ENCODE measurements at regions not wholly inside any gene's neighbourhood (a gene's known extent, or its start where the extent isn't known, plus 50 kb on each side); places are given as distances from the start of the nearest gene placed in this dataset.

DNA sequence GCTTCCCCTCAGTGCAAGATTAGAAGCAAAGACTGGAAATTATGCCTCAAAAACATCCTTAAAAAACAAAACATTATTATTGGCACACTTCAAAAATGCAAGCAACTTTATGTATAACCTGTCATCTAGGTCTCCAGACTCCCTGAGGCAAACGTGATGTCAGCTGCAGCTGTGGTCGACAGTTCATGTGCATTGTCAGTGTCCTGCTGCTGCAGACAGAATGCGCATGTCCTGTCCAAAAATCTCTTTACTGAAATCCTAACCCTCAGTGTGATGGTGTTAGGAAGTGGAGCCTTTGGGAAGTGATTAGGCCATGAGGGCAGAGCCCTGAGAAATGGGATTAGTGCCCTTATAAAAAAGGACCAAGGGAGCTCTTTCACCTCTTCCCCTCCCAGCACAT is 126.9 kb downstream of the CYRIA start:
- Histone ChIP-seq H3K4me1 (ENCODE audit: control insufficient read depth, insufficient read depth, low read length) (no peaks in the 10 kb centered on the region), H2AFZ (replicated peaks; ENCODE audit: low read length, poor library complexity) (no peak overlapping the region), H3K56ac (ENCODE audit: extremely low read depth, insufficient read depth, low read length) (no peak overlapping the region), H3K23ac (ENCODE audit: low read depth, low read length) (no peak overlapping the region), H3K4me3 (ENCODE audit: insufficient read depth, low read depth, low read length) (no peak overlapping the region), H3K14ac (replicated peaks; ENCODE audit: low read depth, low read length) (no peak overlapping the region), H3K9me1 (ENCODE audit: insufficient read depth, low read length) (no peaks in the 10 kb centered on the region), H2BK15ac (ENCODE audit: low read depth, low read length) (no peak overlapping the region), H3K4ac (ENCODE audit: low read depth, low read length) (no peak overlapping the region), H2BK5ac (ENCODE audit: low read depth, low read length, poor library complexity, severe bottlenecking) (no peak overlapping the region), H3K18ac (ENCODE audit: low read depth, low read length) (no peak overlapping the region), H2BK20ac (ENCODE audit: low read depth, low read length) (no peak overlapping the region), H4K20me1 (ENCODE audit: insufficient read depth, low read length) (no peaks in the 10 kb centered on the region), H4K8ac (ENCODE audit: low read depth in 2 of 2, low read length in 2 of 2) (no peak overlapping the region), H2AK9ac (replicated peaks; ENCODE audit: low read depth, low read length, poor library complexity) (no peak overlapping the region), H3K79me1 (ENCODE audit: low read depth in 1 of 2, low read length in 2 of 2) (no peaks in the 10 kb centered on the region), H3K27ac (ENCODE audit: insufficient read depth, low read length) (no peak overlapping the region), H3K4me2 (ENCODE audit: low read depth, low read length) (no peak overlapping the region), H4K5ac (ENCODE audit: low read depth, low read length) (no peak overlapping the region), H3K9me3 (ENCODE audit: control insufficient read depth, insufficient read depth, low read length) (no peaks in the 10 kb centered on the region), H2BK120ac (ENCODE audit: low read depth, low read length) (no peak overlapping the region), H2AK5ac (ENCODE audit: low read depth, low read length) (no peak overlapping the region), H3K36me3 (ENCODE audit: control insufficient read depth, insufficient read depth, low read length) (no peaks in the 10 kb centered on the region), H4K91ac (ENCODE audit: insufficient read depth, low read depth, low read length) (no peak overlapping the region), H3K27me3 (ENCODE audit: control insufficient read depth, insufficient read depth, low read length) (no peaks in the 10 kb centered on the region), H3K9ac (ENCODE audit: low read depth, low read length) (no peak overlapping the region)
- in situ Hi-C loops (cut with MboI; ENCODE audit: low sequenced_read_pairs) (no loop called here), dilution Hi-C loops (cut with HindIII; ENCODE audit: low sequenced_read_pairs, unreplicated experiment) (no loop called here), intact Hi-C loops (cut with micrococcal nuclease) (no loop called here)
- ATAC-seq (ENCODE audit: low read depth) (no peak), DNase-seq (no peak)
- CTCF ChIA-PET = no interaction called here
- TF ChIP-seq RAD21 (IDR thresholded peaks at IDR 0.05; ENCODE audit: low read length) = no peak
- TF ChIP-seq MXI1 (IDR thresholded peaks at IDR 0.05; ENCODE audit: borderline replicate concordance, low read depth, low read length) = no peak
- TF ChIP-seq CEBPB (IDR thresholded peaks at IDR 0.05; ENCODE audit: low read depth, low read length) = no peak
- TF ChIP-seq CTCF (conservative IDR thresholded peaks at IDR 0.05; ENCODE audit: low read depth, low read length) = no peak
- TF ChIP-seq RCOR1 (IDR thresholded peaks at IDR 0.05; ENCODE audit: insufficient replicate concordance, low read length) = no peak
- TF ChIP-seq USF2 (IDR thresholded peaks at IDR 0.05; ENCODE audit: low read depth, low read length) = no peak
- TF ChIP-seq POLR2A (IDR thresholded peaks at IDR 0.05; ENCODE audit: low read depth, low read length) = no peak
- no peak for TF ChIP-seq ELK1 (IDR thresholded peaks at IDR 0.05; ENCODE audit: borderline replicate concordance, low read depth, low read length)
- TF ChIP-seq MAZ (IDR thresholded peaks at IDR 0.05; ENCODE audit: borderline replicate concordance, low read depth, low read length) = no peak
- TF ChIP-seq RFX5 (IDR thresholded peaks at IDR 0.05; ENCODE audit: low read depth, low read length) = no peak
- TF ChIP-seq BHLHE40 (IDR thresholded peaks at IDR 0.05; ENCODE audit: low read depth, low read length) = no peak
- no peak for TF ChIP-seq SMC3 (IDR thresholded peaks at IDR 0.05; ENCODE audit: low read depth, low read length)
- TF ChIP-seq NFE2L2 (IDR thresholded peaks at IDR 0.05; ENCODE audit: low read depth, low read length) = no peak
- no CpG with 5 or more reads among the region's 3 CpGs for WGBS, 2 experiments (ENCODE audit: extremely low coverage in 2 of 2, insufficient read length in 1 of 2)
- POLR2A ChIA-PET (ENCODE audit: unreplicated experiment) = no interaction called here
- BruUV-seq (replicated peaks) = no TSS peak

Measured in IMR-90 (cell line).